Activated effector memory CD4-positive, alpha-beta T cell treated with Interleukin-2 at 50 U/mL for 16 hours (primary cell): ENCODE measurements at regions not wholly inside any gene's neighbourhood (a gene's known extent, or its start where the extent isn't known, plus 50 kb on each side); places are given as distances from the start of the nearest gene placed in this dataset.

Experiments
- DNase-seq: peaks from one replicate; pipeline ENCODE4 v3.0.0-alpha.2; 2020

DNA sequence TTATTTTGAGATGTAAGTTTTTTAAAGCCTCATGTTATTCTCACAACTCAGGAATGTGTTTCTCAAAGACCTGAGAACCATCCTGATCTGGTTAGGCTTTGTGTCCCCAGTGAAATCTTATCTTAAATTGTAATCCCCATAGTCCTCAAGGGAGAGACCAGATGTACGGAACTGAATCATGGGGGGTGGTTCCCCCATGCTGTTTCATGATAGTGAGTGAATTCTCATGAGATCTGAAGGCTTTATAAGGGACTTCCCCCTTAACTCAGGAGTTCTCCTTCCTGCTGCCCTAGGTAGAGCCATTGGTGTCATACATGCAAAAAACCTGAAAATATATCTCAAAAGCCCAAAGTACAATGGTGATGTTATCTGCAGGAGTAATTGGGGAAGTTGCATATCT lies 836.7 kb downstream of the CBLN2 start:
- DNase-seq = no peak

DNA sequence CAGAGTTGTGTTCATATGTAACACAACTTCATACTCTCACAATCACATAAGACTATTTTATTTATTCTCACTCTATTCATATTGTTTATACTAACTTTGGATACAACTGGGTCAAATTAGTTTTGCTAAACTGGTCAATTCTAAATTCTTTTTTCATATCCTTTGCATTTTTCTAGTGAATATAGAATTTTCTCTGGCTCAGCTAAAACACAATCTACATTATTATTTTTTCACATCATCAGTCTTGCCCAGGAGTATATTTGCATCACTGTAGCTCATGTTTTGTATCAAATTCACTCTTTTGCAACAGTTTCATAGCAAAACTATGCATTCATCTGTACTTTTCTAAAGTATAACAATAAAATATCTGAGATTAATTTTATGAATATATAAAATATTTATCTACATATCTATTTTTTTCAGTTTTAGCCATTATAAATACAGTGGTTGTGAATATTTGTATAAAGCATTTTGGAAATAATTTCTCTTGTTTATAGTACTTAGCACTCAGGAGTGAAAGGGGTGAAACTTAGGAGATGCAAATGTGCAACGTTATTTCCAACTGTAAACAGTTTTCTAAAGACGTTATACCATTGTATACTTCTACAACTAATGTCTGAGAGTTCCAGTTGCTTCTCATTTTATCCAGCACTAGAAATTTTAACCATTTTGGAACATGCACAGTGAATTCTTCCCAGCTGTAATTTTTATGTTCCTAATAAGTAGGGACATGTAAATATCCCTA lies 854.6 kb downstream of the CBLN2 start:
- DNase-seq = no peak

DNA sequence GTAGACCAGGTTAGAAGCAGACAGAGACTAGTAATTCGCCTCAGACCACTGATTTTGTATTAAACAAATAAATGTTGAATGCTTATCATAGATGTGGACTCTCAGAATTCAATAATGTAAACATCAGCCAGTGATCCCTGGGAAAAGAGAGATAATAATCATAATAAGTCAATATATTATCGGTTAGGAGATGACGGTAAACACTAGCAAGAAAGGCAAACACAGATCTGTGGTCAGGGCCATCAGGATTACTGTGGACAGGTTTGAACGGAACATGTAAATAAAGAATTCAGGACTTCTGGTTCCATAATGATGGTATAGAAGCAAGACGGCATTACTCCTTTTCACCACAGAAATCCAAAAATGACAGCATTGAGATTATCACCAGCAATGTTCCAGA lies 861.6 kb downstream of the CBLN2 start:
- no peak for DNase-seq

DNA sequence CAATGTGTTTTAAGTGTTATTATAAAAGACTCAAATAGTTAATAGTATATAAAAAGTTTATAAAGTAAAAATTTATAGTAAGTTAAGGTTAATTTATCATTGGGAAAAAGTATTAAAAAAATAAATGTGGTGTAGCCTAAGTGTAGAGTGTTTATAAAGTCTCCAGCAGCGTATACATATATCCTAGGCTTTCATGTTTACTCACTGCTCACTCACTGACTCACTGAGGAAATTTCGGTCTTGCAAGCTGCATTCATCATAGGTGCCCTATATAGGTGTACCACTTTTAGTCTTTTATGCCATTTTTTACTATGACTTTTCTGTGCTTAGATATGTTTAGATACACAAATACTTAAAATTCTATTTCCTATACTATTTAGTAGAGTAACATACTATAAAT lies 866.0 kb downstream of the CBLN2 start:
- DNase-seq = no peak

DNA sequence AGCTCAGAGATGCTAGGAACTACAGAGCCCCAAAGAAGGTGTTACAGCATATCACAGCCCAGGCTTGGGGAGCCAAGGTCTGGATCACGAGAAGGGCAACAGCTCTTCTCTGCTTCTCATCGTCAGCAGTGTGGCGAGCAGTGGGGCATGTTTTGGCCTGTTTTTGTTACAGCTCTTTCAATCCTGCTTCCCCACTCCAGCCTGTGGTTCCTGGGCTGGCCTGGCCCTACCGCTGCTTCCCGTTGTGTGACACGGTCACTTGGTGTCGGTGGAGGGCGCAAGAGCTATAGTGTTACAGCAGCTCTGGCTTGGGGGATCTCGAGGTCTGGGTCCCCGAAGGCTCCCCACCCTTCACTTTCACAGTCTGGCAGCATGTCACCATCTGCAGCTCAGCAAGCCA lies 870.2 kb downstream of the CBLN2 start:
- no peak for DNase-seq

DNA sequence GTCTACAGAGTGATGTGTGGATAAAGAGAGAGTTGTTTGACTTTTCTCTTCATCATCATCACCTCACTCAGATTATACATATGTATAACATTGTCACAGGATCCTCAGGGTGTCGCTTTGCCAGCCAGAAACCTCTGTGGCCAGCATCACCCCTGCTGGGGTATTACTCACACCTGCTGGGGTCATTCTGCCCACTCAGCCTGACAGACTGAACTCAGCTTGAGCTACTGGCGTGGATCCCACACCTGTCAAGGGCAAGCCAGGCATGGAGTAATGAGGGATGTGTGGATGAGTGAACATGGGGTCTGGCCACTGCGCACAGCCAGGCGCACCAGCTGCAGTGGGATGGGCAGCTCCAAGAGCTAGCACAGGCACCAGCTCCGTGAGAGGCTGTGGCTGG lies 870.6 kb downstream of the CBLN2 start:
- DNase-seq = no peak

DNA sequence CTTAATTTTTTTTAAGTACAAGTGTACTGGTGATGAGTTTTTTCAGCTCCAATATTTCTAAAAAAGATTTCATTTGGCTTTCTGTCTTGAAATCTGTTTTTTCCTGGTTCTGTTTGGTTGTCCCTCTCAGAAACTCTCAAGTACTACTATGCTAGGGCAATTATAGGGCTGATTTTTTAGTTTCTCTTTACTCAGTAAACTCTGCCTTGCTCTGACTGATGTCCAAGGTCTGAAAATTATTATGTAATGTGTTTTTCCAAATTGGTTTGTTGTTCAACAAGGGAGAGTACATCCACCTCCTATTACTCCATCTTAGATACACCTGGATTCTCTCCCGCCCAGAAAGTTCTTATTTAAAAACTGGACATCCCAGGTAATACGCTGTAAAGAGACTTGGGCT lies 877.7 kb downstream of the CBLN2 start:
- DNase-seq = no peak

DNA sequence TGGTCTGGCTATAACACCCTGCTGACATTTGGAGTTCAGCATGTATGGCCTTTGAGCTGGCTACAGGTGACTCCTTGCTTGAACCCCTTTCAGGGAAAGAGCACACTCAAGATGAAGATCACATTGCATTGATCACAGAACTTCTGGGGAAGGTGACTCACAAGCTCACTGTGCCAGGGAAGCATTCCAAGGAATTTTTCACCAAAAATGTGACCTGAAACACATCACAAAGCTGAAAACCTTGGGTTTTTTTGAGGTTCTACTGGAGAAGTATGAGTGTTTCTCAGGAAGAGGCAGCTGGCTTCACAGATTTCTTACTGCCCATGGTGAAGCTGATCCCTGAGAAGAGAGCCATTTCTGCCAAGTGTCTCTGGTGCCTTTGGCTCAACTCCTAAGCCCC lies 879.0 kb downstream of the CBLN2 start:
- DNase-seq = no peak

DNA sequence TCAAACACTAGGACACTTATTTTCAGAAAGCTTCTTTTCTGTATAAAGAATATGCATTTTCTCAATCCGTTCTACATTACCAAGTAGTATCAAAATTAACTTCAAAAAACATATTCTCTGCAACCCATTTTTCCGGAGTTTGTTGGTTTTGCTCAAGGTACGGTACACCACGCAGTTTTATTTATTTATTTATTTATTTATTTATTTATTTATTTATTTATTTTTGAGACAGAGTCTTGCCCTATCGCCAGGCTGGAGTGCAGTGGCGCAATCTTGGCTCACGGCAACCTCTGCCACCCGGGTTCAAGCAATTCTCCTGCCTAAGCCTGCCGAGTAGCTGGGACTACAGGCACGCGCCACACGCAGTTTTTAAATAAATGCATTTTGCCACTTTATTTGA lies 900.3 kb downstream of the CBLN2 start:
- no peak for DNase-seq

DNA sequence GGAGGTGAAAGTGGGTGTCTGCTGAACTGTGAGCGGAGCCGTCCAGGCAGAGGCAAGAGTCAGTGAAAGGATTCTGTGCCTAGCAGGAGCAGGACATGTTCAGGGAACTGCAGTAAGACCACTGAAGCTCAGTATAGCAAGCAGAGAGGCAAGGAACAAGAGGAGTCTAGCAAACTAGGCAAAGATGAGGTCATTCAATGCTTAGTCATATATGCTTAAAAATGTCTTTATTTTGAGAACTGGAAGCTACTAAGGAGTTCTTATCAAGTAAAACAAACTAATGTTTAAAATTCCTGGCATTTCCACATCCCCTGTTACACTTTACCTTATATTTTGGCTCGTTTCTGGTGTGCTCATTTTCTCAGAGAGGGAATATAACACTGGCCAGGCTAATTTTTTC lies 913.4 kb downstream of the CBLN2 start:
- DNase-seq = no peak

DNA sequence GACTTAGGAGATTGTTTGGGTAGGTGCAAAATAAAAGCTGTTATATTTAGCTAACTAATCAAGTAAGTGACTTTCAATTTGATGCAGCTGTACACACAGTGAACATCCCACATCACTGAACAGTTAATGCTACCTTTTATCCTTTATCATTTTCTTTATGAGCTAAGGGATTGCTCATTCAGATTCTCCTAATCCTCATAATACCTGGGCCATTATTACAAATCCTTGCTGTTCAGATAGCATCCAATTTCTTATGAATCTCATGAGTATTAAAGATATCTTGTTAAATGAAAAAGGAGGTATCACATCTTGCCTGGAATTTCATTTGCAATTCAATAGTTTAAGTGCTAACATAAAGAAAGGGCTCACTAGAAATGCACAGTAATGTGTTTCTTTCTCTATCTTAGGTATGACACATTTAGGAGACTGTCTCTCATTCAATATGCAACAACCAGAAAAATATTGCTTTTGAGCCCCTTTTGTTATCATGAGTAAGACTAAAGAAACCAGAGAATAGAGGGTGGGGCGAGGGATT lies 918.5 kb downstream of the CBLN2 start:
- DNase-seq = no peak

DNA sequence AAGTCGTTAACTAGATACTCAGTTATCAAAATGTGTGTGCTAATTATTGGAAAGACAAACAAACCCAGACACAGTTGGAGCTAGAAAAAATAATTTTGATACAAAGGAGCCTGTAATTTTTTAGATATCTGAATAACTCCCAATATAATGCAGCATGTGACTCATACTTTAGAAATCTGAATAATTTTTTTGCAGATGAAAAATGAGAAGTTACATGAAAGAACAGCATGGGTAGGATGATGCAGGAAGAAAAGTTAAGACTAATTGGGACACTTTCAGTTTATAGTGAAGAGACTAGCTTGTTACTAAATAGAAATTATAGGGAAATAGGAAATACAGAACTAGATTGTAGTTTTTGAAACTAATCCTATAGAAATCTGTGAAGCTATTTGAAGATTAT lies 945.8 kb downstream of the CBLN2 start:
- no peak for DNase-seq

DNA sequence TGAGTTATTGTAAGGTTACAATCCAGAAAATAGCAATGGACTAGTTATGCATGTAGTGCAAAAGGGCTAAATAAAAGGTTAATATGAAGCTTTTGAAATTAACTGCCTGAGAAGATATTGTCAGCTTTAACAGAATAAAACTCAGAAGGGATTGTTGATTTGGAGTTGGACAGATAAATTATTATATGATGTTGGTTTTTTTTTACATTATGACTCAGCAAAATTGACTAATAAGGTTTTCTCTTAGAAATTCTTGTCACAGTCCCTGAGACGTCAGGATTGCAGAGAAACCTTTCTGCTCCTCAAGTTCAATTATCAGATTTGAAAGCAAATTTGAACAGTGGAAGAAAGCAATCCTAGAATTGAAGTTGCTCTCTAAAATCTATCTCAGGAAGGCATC lies 946.9 kb downstream of the CBLN2 start:
- no peak for DNase-seq

DNA sequence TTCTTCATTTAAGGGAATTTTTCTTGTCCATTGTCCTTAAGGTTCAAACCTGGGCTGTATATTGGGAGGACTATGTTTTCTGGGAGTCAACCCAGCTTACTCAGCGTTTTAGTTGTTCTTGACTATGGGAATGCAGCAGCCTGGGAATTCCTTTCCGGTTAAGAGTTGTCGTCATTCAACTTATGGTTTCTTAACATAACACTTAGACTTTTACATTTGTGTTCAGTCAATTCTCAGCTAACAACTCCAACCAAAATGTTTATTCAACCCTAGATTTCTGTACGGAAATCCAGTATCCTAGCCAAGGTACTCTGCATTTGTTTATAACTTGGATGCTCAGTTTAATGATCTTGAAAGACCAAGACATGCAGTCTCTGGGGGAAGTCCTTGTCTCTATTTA lies 960.9 kb downstream of the CBLN2 start:
- DNase-seq = no peak

DNA sequence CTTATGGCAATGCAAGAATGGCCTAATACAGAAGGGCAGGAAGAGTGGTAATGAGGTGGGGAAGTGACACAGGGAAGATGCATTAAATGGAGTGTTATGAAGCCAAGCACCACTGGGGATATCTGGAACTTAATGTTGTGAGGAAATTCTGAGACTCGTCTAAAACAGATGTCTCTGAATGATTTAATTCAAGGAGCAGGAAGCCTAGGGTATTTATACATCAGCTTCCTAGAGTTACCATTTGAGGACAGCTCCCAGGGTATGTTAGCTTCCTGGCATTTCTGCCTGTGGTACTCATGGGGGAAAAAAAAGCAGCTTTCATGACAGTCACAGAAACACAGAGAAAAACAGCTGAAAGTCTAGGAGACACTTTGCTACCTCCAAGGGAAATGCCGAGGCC lies 989.5 kb downstream of the CBLN2 start:
- DNase-seq = no peak

DNA sequence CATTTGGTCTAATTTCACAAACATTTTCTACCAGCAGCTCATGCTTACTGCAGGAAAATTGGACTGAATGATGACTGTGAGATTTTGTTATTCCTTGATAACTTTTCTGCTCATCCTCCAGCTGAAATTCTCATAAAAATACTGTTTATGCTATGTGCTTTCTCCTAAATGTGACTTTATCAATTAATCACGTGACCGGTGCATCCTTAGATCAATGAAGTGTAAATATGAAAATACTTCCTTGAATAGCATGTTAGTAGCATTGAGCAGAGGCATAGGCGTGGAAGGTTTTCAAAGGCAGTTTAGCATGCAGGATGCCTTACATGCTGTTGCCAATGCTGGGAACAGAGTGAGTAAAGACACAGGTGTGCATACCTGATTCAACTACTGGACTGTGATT lies 1002.5 kb downstream of the CBLN2 start:
- no peak for DNase-seq

DNA sequence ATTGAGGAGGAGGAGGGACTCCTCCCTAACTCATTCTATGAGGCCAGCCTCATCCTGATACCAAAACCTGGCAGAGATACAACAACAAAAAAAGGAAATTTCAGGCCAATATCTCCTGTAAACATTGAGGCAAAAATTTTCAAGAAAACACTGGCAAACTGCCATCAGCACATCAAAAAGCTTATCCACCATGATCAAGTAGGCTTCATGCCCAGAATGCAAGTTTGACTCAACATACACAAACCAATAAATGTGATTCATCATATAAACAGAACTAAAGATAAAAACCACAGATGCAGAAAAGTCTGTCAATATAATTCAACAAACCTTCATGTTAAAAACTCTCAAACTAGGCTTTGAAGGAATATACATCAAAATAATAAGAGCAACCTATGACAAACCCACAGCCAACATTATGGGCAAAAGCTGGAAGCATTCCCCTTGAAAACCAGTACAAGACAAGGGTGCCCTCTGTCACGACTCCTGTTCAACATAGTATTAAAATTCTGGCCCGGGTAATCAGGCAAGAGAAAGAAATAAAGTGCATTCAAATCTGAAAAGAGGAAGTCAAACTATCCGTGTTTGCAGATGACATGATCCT lies 1014.3 kb downstream of the CBLN2 start:
- no peak for DNase-seq

DNA sequence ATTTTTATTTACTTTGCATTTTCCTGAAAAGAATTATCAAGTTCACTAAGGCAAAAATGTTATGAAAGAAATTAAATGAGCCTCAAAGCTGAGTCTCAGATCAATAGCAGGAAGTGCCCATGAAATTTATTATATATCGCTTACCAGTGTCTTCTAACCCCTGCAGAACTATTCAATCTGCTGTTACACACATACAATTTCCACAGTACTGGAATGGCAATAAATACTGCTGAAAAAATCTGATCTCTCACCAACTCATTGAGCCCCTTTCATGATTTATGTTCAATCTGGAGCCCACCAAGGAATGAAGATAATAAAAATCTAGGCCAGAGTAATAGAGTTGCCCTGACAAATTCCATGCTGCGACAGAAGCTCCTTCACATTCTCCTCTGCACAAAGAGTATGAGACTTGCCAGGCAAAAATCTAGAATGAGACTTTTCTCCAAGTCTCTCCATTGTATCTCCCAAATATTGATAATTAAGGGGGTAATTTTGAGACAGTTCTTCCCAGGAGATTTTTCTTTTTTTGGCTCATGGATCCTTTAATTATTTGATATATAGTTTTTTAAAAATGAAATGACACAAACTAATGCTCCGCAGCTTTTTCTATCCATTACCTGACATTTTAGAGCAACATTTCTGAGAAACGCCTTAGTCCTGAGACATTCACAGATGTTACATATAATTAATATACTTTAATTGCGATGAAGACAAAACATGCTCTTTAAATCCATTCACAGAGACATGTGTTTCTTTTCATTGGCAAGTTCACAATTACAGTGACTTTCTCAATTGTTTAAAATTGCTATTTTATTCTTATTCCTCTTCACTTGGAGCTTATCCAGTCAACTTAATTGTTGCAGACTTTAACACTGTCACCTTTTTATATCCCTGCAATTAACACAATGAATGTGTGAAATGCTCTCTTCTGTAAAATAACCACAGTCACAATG lies 1020.4 kb downstream of the CBLN2 start:
- DNase-seq = no peak

DNA sequence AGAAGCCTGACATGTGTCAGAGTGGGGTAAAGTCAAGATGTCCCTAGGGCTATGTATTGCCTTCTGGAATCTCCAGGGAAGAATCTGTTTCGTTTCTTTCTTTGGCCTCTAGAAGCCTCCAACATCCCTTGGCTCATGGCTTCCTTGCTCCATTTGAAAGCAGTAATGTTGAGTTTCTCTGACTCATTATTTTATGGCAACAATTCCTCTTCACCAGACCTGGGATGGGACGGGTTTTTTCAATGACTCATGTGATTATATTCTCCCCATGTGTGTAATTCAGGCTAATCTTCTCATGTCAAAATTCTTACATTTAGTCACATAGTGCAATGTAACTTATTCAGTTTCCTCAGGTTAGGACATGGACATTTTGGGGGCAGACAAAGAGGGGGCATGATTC lies 1038.6 kb downstream of the CBLN2 start:
- no peak for DNase-seq

DNA sequence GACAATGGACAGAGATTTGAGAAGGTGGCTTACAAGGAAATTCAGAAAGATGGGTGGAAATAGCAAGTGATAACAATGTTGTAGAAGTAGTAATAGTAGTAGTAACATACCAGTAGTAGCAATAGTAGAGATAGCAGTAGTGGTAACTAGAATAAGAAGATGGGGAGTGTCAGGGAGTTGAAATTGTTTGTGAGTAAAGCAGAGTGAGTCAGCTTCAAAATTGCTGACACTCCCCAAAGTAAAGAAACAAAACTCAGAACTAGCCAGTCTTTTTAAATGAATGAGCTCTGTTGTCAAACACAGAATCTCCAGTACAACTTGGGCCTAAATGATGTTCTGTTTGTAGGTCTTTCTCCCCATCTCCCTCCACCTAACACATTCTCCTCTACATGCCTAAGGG lies 1040.9 kb downstream of the CBLN2 start:
- no peak for DNase-seq

DNA sequence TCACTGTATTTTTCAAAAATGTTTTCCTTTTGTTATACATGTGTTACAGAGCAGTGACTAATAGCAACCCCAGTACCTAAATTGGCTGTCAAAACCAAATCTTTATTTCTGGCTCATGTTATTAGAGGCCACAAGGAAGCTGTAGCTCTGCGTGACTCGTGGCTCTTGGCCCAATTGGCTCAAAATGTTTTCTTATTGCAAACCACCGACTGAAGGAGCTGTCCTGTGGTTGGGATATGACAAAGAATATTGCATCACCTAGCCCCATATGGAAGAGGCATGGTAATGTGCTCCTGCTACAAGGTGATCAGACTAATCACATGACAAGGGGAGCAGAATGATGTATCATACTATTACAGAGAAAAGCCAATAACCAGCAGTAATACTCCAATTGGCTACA lies 1058.5 kb downstream of the CBLN2 start:
- DNase-seq = no peak

DNA sequence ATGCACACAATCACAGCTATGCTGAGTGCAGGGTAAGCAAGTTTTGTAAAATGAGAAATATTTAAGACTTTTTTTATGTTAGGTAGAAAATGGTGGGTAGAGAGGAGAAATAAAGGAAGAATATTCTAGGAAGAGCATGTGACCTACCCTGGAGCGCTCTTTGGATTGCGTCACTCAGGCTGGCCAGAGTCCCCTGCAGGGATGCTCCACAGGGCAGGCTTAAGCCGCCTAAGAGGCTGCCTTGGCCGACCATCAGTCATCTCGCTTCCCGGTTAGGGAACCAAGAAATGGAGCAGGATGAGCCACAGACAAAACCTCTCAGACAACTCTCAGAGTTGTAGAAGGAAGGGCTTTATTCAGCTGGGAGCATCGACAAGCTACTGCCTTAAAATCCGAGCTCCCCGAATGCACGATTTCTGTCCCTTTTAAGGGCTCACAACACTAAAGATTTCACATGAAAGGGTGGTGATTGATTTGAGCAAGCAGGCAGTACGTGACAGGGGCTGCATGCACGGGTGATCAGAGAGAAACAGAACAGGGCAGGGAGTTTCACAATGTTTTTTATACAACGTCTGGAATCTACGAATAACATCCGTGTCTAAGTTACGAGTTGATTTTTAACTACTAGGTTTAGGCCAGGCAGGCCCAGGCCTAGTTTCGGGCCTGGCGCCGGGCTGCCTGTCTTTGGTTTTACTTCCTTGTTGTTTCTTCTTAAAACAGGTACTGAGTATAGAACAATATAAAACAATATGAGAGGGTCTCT lies 1072.0 kb downstream of the CBLN2 start:
- DNase-seq = no peak

DNA sequence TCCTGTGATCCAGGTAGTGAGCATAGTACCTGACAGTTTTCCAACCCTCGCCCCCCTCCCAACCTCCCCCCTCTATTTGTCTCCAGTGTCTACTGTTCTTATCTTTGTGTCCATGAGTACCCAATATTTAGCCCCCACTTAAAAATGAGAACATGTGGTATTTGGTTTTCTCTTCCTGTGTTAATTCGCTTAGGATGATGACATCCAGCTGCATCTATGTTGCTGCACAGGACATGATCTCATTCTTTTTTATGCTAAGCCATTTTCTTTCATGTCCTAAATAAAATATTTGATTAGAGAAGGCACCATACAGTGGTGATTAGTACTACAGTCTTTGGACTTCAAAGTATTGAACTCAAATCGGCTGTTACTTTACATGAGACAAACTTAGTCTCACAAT lies 1087.9 kb downstream of the CBLN2 start:
- no peak for DNase-seq
